SK-N-SH (cell line): ENCODE measurements at regions not wholly inside any gene's neighbourhood (a gene's known extent, or its start where the extent isn't known, plus 50 kb on each side); places are given as distances from the start of the nearest gene placed in this dataset.
"Not testable (repeated sequence)": the region's sequence is repeated elsewhere in the genome, so short reads cannot be mapped to it uniquely, and the experiment has no call there.

ENCODE experiments used
- CTCF ChIA-PET: fragments of 300-600, 350-600 bp; formaldehyde crosslinking; extraction: SDS; loops from one replicate; lab custom pipeline; 2021; lab: Yijun Ruan, JAX
- POLR2A ChIA-PET: fragments of 350-600 bp; sonication (Branson Sonifier 250); formaldehyde crosslinking; extraction: SDS; loops from one replicate; lab custom pipeline; 2020; ENCODE audit warnings: antibody characterized with exemption, inconsistent platforms; lab: Yijun Ruan, JAX
- DNase-seq: peaks from one replicate; pipeline ENCODE4 v3.0.0; 2012
- H2AFZ ChIP-seq: fragments of 200-600 bp; sonication (generic); 2 replicates; pipeline ENCODE4 v1.8.1; 2016; ENCODE audit warnings: antibody characterized with exemption, mild to moderate bottlenecking, low read depth
- H3F3A ChIP-seq: fragments of 200-600 bp; sonication (generic); replicated peaks from 2 replicates; pipeline ENCODE3; 2016; ENCODE audit warnings: antibody characterized with exemption, mild to moderate bottlenecking; ENCODE audit not compliant: insufficient read depth
- H3K27ac ChIP-seq, 2 experiments: fragments of 200-500 bp in 1 of 2; fragments of 200-600 bp in 1 of 2; sonication (Bioruptor generic) in 1 of 2; sonication (generic), shearing (Covaris generic) in 1 of 2; 2 replicates each; pipeline versions ENCODE4 v1.5.1 to v1.6.1; 2014 to 2016; ENCODE audit warnings: low read depth in 2 of 2, inconsistent platforms in 1 of 2, low read length in 1 of 2, mild to moderate bottlenecking in 1 of 2, mixed read lengths in 1 of 2
- H3K27me3 ChIP-seq: fragments of 200-600 bp; sonication (generic), shearing (Covaris generic); 2 replicates; pipeline ENCODE4 v1.6.1; 2016; ENCODE audit warnings: mixed run types; ENCODE audit not compliant: insufficient read depth
- H3K36me3 ChIP-seq, 2 experiments: fragments of 200-500 bp in 1 of 2; fragments of 200-600 bp in 1 of 2; sonication (Bioruptor generic) in 1 of 2; sonication (generic) in 1 of 2; replicated peaks in 1 of 2; 2 replicates each; pipeline versions ENCODE3 to v1.5.1; 2014 to 2016; ENCODE audit warnings: low read length in 1 of 2, mild to moderate bottlenecking in 1 of 2; ENCODE audit not compliant: insufficient read depth in 2 of 2, control insufficient read depth in 1 of 2
- H3K4me1 ChIP-seq, 2 experiments: fragments of 200-500 bp in 1 of 2; fragments of 200-600 bp in 1 of 2; sonication (Bioruptor generic) in 1 of 2; sonication (generic), shearing (Covaris generic) in 1 of 2; 2 replicates each; pipeline versions ENCODE4 v1.5.1 to v1.6.1; 2014 to 2016; ENCODE audit warnings: low read depth in 1 of 2, low read length in 1 of 2, mixed run types in 1 of 2; ENCODE audit not compliant: insufficient read depth in 2 of 2, control insufficient read depth in 1 of 2
- H3K4me2 ChIP-seq: fragments of 200-600 bp; sonication (generic), shearing (Covaris generic); 2 replicates; pipeline ENCODE4 v1.6.1; 2017; ENCODE audit warnings: mixed run types
- H3K4me3 ChIP-seq, 2 experiments: fragments of 200-500 bp in 1 of 2; fragments of 200-600 bp in 1 of 2; sonication (Bioruptor generic) in 1 of 2; sonication (generic), shearing (Covaris generic) in 1 of 2; 2 replicates each; pipeline versions ENCODE4 v1.5.1 to v1.8.1; 2014 to 2016; ENCODE audit warnings: low read depth in 2 of 2, inconsistent platforms in 1 of 2, low read length in 1 of 2, mild to moderate bottlenecking in 1 of 2, mixed read lengths in 1 of 2, moderate library complexity in 1 of 2
- H3K79me2 ChIP-seq: fragments of 200-600 bp; sonication (generic); 2 replicates; pipeline ENCODE4 v1.8.1; 2017; ENCODE audit warnings: mild to moderate bottlenecking; ENCODE audit not compliant: insufficient read depth
- H3K9ac ChIP-seq: fragments of 200-600 bp; sonication (generic); 2 replicates; pipeline ENCODE4 v1.6.1; 2017; ENCODE audit warnings: mixed run types
- H3K9me2 ChIP-seq: fragments of 200-600 bp; sonication (generic); 2 replicates; pipeline ENCODE4 v1.6.1; 2017; ENCODE audit warnings: mixed run types
- H3K9me3 ChIP-seq: fragments of 200-600 bp; sonication (generic); 2 replicates; pipeline ENCODE4 v1.6.1; 2017; ENCODE audit warnings: mixed run types, mild to moderate bottlenecking, moderate library complexity
- H4K20me1 ChIP-seq: fragments of 200-600 bp; sonication (generic); 2 replicates; pipeline ENCODE4 v1.6.1; 2017; ENCODE audit warnings: mild to moderate bottlenecking, mixed run types; ENCODE audit not compliant: insufficient read depth
- ELF1 ChIP-seq: IDR thresholded peaks from 2 replicates; pipeline ENCODE4 v1.4.0; 2012
- EP300 ChIP-seq, 2 experiments: IDR thresholded peaks; 2 replicates each; pipeline versions ENCODE4 v1.4.0 to v1.6.1; 2012; ENCODE audit warnings: borderline replicate concordance in 1 of 2, low read depth in 1 of 2, low read length in 1 of 2
- FOXJ3 ChIP-seq: sonication (generic); formaldehyde crosslinking; IDR thresholded peaks from 2 replicates; pipeline ENCODE4 v1.5.1; 2020; ENCODE audit warnings: mild to moderate bottlenecking, missing genetic modification reagents
- GABPA ChIP-seq: IDR thresholded peaks from 2 replicates; pipeline ENCODE4 v1.4.0; 2012; ENCODE audit warnings: low read depth, mild to moderate bottlenecking
- GATA2 ChIP-seq: sonication (generic); formaldehyde crosslinking; IDR thresholded peaks from 2 replicates; pipeline ENCODE4 v1.5.0; 2020; ENCODE audit warnings: mild to moderate bottlenecking, missing genetic modification reagents
- JUND ChIP-seq: IDR thresholded peaks from 2 replicates; pipeline ENCODE4 v1.4.0; 2012
- MXI1 ChIP-seq: IDR thresholded peaks from 2 replicates; pipeline ENCODE4 v1.6.1; 2012; ENCODE audit warnings: mild to moderate bottlenecking, low read depth, low read length, improper control_type of control experiment
- NFIC ChIP-seq: IDR thresholded peaks from 2 replicates; pipeline ENCODE4 v1.4.0; 2012; ENCODE audit warnings: borderline replicate concordance
- NRF1 ChIP-seq: IDR thresholded peaks from 2 replicates; pipeline ENCODE4 v1.6.1; 2012; ENCODE audit warnings: low read depth, mild to moderate bottlenecking, low read length
- PBX3 ChIP-seq: IDR thresholded peaks from 2 replicates; pipeline ENCODE4; 2012
- RCOR1 ChIP-seq: fragments of 150-350 bp; IDR thresholded peaks from 2 replicates; pipeline ENCODE4 v1.6.1; 2017; ENCODE audit warnings: antibody characterized with exemption, low read length
- REST ChIP-seq: IDR thresholded peaks from 2 replicates; pipeline ENCODE4 v1.6.1; 2012; ENCODE audit warnings: mild to moderate bottlenecking, low read depth, low read length, moderate library complexity
- RFX5 ChIP-seq: IDR thresholded peaks from 2 replicates; pipeline ENCODE4 v1.6.1; 2012; ENCODE audit warnings: mild to moderate bottlenecking, improper control_type of control experiment, low read length
- RXRA ChIP-seq: IDR thresholded peaks from 2 replicates; pipeline ENCODE4 v1.4.0; 2012; ENCODE audit warnings: low read depth, mild to moderate bottlenecking, borderline replicate concordance
- SMC3 ChIP-seq: IDR thresholded peaks from 2 replicates; pipeline ENCODE4 v1.6.1; 2012; ENCODE audit warnings: low read depth, low read length, improper control_type of control experiment
- TAF1 ChIP-seq: IDR thresholded peaks from 2 replicates; pipeline ENCODE4 v1.6.1; 2012; ENCODE audit warnings: low read depth, mild to moderate bottlenecking, low read length, moderate library complexity, borderline replicate concordance
- TEAD4 ChIP-seq: IDR thresholded peaks from 2 replicates; pipeline ENCODE4 v1.4.0; 2012; ENCODE audit warnings: mild to moderate bottlenecking, borderline replicate concordance; ENCODE audit not compliant: insufficient read depth
- USF2 ChIP-seq: fragments of 150-350 bp; IDR thresholded peaks from 2 replicates; pipeline ENCODE4 v1.6.1; 2017; ENCODE audit warnings: antibody characterized with exemption, low read length, low read depth, borderline replicate concordance
- whole genome bisulfite sequencing: methylation state at CpG from one replicate; pipeline ENCODE4 v1.1.6; 2017; ENCODE audit warnings: low lambda C conversion rate; 5-methylcytosine and 5-hydroxymethylcytosine counted together

GRCh38 chr5:166127766-166128570 lies 2163.5 kb upstream of the WWC1 start (continued):
- TF ChIP-seq USF2 (no peak), RFX5 (no peak), EP300 (IDR thresholded peaks at IDR 0.05; ENCODE audit: borderline replicate concordance in 1 of 2, low read depth in 1 of 2, low read length in 1 of 2) (no peak), GATA2 (no peak)

GRCh38 chr5:166145107-166145506 lies 2146.3 kb upstream of the WWC1 start:
- H3K27ac ChIP-seq, CTCF ChIA-PET, DNase-seq, H3K9ac ChIP-seq, H3K27me3 ChIP-seq, H3K9me3 ChIP-seq, H2AFZ ChIP-seq, H3K4me1 ChIP-seq, H3K9me2 ChIP-seq, POLR2A ChIA-PET, H3K4me2 ChIP-seq, H3F3A ChIP-seq, H3K79me2 ChIP-seq, H3K36me3 ChIP-seq, H4K20me1 ChIP-seq, H3K4me3 ChIP-seq: not testable (repeated sequence)
- 43% methylated on average over 11 of the region's 17 CpGs for WGBS

GRCh38 chr5:166163996-166164610 lies 2127.3 kb upstream of the WWC1 start:
- Histone ChIP-seq H3K9me3 (no peaks in the 10 kb centered on the region), H3K27ac (no peak overlapping the region), H3K4me2 (no peak overlapping the region), H3K4me3 (no peak overlapping the region), H3K9ac (no peak overlapping the region), H3K79me2 (no peaks in the 10 kb centered on the region), H3K9me2 (no peaks in the 10 kb centered on the region), H3K27me3 (no peaks in the 10 kb centered on the region), H2AFZ (no peak overlapping the region), H3K36me3 (no peaks in the 10 kb centered on the region), H4K20me1 (no peaks in the 10 kb centered on the region), H3K4me1 (no peaks in the 10 kb centered on the region), H3F3A (no peaks in the 10 kb centered on the region)
- POLR2A ChIA-PET, result no interaction called here
- CTCF ChIA-PET, result no interaction called here
- no peak for DNase-seq
- WGBS, result 37% methylated on average over 3 of the region's 3 CpGs
- TF ChIP-seq NFIC (no peak), FOXJ3 (no peak), SMC3 (no peak), GABPA (no peak), NRF1 (no peak), USF2 (no peak), ELF1 (no peak), MXI1 (no peak), TEAD4 (no peak), RXRA (no peak), RCOR1 (no peak), PBX3 (no peak), JUND (no peak), TAF1 (no peak), REST (no peak)
